ENCODE measurements at regions not wholly inside any gene's neighbourhood (a gene's known extent, or its start where the extent isn't known, plus 50 kb on each side); places are given as distances from the start of the nearest gene placed in this dataset.

DNA sequence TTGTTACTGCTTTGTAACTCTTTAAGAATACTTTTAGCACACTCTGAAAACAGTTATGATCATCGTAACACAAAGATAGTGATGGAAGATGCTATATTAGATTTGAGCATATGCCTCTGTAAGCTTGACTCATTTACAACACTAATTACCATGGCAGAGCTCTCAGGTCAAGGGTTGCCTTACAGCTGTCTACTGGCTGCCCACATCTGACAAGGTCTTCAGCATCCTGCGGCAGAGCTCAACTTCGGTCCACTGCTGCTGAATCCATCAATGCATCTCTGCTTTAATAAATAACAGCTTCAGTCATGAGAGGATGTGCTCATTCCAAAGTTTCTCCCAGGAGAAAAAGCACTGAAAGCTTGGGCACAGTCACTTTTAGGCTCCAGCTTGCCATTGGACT is 449.4 kb downstream of the RASEF start:
- Histone ChIP-seq H3K27me3 (ENCODE audit: insufficient read depth in 3 of 3, low read length in 2 of 3) (no peaks in the 10 kb centered on the region), H3K27ac (no peak overlapping the region), H3K9me3 (no peaks in the 10 kb centered on the region), H3K4me1 (no peaks in the 10 kb centered on the region), H3K36me3 (ENCODE audit: insufficient read depth in 1 of 2, low read depth in 1 of 2) (no peaks in the 10 kb centered on the region), H3K4me3 (no peak overlapping the region)
- intact Hi-C loops (cut with DNase I) = no loop called here
- ATAC-seq (no peak), DNase-seq (no peak)
- WGBS, 3 donors = 62 to 78% (median 73%) methylated on average over 3 of the region's 3 CpGs
- TF ChIP-seq CTCF (IDR thresholded peaks at IDR 0.05) = no peak

DNA sequence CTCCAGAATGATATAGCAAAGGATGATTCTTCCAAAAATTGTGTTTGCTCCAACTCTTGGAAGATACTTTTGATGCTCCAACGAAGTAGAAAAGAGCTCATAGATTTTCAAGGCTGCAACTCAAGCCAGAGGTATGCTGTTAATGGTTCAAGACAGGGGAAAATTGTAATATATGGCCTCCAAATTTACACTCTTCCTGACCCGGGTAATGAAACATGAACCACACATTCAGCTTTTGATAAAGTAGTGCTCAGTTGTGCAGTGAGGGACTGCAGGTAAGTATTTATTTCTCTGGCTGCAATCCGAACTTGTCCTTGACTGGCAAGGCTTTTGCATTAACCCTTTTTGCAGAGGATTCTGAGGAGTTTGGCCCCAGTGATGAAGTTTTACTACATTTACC is 446.4 kb downstream of the RASEF start:
- 60 to 69% (median 64%) methylated on average over 3 of the region's 3 CpGs for WGBS, 3 donors
- no peak for TF ChIP-seq CTCF (IDR thresholded peaks at IDR 0.05)
- no peak for DNase-seq
- ATAC-seq = no peak
- Histone ChIP-seq H3K4me3 (no peak overlapping the region), H3K27ac (no peak overlapping the region), H3K36me3 (ENCODE audit: insufficient read depth in 1 of 2, low read depth in 1 of 2) (no peaks in the 10 kb centered on the region), H3K4me1 (no peaks in the 10 kb centered on the region), H3K27me3 (ENCODE audit: insufficient read depth in 3 of 3, low read length in 2 of 3) (no peaks in the 10 kb centered on the region), H3K9me3 (no peaks in the 10 kb centered on the region)
- intact Hi-C loops (cut with DNase I) = no loop called here

DNA sequence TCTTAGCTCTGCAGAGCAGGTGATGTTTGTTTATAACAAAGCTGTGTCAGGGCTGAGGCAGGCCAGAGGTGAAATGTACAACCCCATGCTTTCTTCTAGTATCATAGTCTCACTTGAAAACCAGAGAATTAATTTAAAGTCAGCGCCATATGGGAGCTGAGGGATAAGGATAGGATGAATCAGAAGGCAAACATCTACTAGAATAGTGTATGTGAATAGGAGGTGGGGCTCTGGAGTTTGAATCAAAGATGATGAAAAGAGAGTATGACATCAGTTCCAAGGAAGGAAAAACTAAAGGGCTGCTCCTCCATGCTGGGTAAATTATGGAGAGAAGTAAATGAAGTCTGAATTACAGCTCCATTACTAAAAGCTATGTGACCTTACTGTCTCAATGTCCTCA is 441.5 kb downstream of the RASEF start:
- DNase-seq (no peak), ATAC-seq (no peak)
- no peak overlapping the region for H3K4me3 ChIP-seq
- no peaks in the 10 kb centered on the region for H3K4me1 ChIP-seq
- H3K27ac ChIP-seq = no peak overlapping the region
- no peaks in the 10 kb centered on the region for H3K36me3 ChIP-seq (ENCODE audit: insufficient read depth in 1 of 2, low read depth in 1 of 2)
- no peak for TF ChIP-seq CTCF (IDR thresholded peaks at IDR 0.05)
- WGBS, 3 donors = 87 to 89% (median 89%) methylated on average over 1 of the region's 1 CpG
- no peaks in the 10 kb centered on the region for H3K9me3 ChIP-seq
- H3K27me3 ChIP-seq (ENCODE audit: insufficient read depth in 3 of 3, low read length in 2 of 3) = no peaks in the 10 kb centered on the region
- intact Hi-C loops (cut with DNase I) = no loop called here

DNA sequence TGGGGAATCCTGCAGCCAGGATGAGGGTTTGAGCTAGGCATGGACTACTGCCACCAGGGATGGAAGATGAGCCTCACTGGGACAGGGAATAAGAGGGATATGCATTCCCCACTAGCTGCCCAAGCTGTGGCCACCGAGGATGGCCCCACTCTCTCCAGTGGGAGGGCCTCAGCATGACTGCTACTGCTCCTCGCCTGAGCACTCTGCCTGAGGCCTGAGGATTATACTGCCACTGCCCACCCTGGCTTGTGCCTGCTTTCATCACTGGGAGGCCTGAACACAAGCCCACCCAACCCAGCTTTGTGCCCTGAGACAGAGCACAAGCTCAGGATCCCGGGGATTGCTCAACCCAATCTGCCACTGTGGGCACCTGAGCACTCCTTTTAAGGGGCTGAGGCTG is 425.6 kb downstream of the RASEF start:
- intact Hi-C loops (cut with DNase I) = no loop called here
- no peaks in the 10 kb centered on the region for H3K4me1 ChIP-seq
- no peak for TF ChIP-seq CTCF (IDR thresholded peaks at IDR 0.05)
- no peak for DNase-seq
- H3K4me3 ChIP-seq = no peak overlapping the region
- no peak for ATAC-seq
- peaks cover 18% of the 10 kb centered on the region for H3K9me3 ChIP-seq
- H3K36me3 ChIP-seq (ENCODE audit: insufficient read depth in 1 of 2, low read depth in 1 of 2) = no peaks in the 10 kb centered on the region
- 90 to 96% (median 93%) methylated on average over 3 of the region's 3 CpGs for WGBS, 3 donors
- H3K27ac ChIP-seq = no peak overlapping the region
- H3K27me3 ChIP-seq (ENCODE audit: insufficient read depth in 3 of 3, low read length in 2 of 3) = no peaks in the 10 kb centered on the region

- ATAC-seq (no peak), DNase-seq (no peak)
- H3K4me3 ChIP-seq = no peak overlapping the region
- H3K27ac ChIP-seq = no peak overlapping the region
- H3K36me3 ChIP-seq (ENCODE audit: insufficient read depth in 1 of 2, low read depth in 1 of 2) = no peaks in the 10 kb centered on the region
- peaks cover 4% of the 10 kb centered on the region for H3K9me3 ChIP-seq
- H3K27me3 ChIP-seq (ENCODE audit: insufficient read depth in 3 of 3, low read length in 2 of 3) = no peaks in the 10 kb centered on the region
- WGBS, 3 donors = 49 to 58% (median 56%) methylated on average over 2 of the region's 2 CpGs
- intact Hi-C loops (cut with DNase I) = no loop called here
- no peak for TF ChIP-seq CTCF (IDR thresholded peaks at IDR 0.05)
- H3K4me1 ChIP-seq = no peaks in the 10 kb centered on the region
Measured at GRCh38 chr9:82645600-82645999, 417.3 kb downstream of the RASEF start.

Data from psoas muscle (tissue), 7 donors.